PC-9 (cell line): ENCODE measurements at regions not wholly inside any gene's neighbourhood (a gene's known extent, or its start where the extent isn't known, plus 50 kb on each side); places are given as distances from the start of the nearest gene placed in this dataset.

Experiments used
- BruUV-seq: library from RNA; stranded (reverse); fragments of 400-500 nt; replicated peaks from 2 replicates; lab custom pipeline; 2021; lab: Mats Ljungman, UMichigan
- CTCF ChIA-PET: fragments of 300-600 bp; sonication (Branson Sonifier 250); formaldehyde crosslinking; loops from one replicate; lab custom pipeline; 2022; ENCODE audit warnings: antibody characterized with exemption; lab: Charles Lee
- POLR2A ChIA-PET: fragments of 300-600 bp; sonication (Branson Sonifier 250); formaldehyde crosslinking; loops from one replicate; lab custom pipeline; 2022; ENCODE audit warnings: antibody characterized with exemption; ENCODE audit not compliant: unreplicated experiment; lab: Charles Lee
- DNase-seq, 2 experiments: peaks; one replicate each; pipeline versions ENCODE4 v3.0.0 to v3.0.0-alpha.2; 2015 to 2022; ENCODE audit warnings: mixed read lengths in 1 of 2
- H2AFZ ChIP-seq: fragments of 200-600 bp; sonication (generic); 2 replicates; pipeline ENCODE4 v1.8.1; 2017; ENCODE audit warnings: antibody characterized with exemption
- H3F3A ChIP-seq: fragments of 200-600 bp; sonication (generic); 2 replicates; pipeline ENCODE4 v1.8.1; 2017; ENCODE audit warnings: antibody characterized with exemption, mild to moderate bottlenecking, low read depth; ENCODE audit not compliant: insufficient read depth
- H3K27ac ChIP-seq: fragments of 200-600 bp; sonication (generic); 2 replicates; pipeline ENCODE4 v1.6.1; 2016; ENCODE audit warnings: mixed run types
- H3K27me3 ChIP-seq: fragments of 200-600 bp; sonication (generic); 2 replicates; pipeline ENCODE4 v1.6.1; 2016; ENCODE audit warnings: low read depth, mixed run types; ENCODE audit not compliant: insufficient read depth
- H3K36me3 ChIP-seq: fragments of 200-600 bp; sonication (generic); 2 replicates; pipeline ENCODE4 v1.6.1; 2016; ENCODE audit warnings: low read depth, mixed run types
- H3K4me1 ChIP-seq: fragments of 200-600 bp; sonication (generic); replicated peaks from 2 replicates; pipeline ENCODE4 v1.6.1; 2016; ENCODE audit warnings: mixed run types; ENCODE audit not compliant: insufficient read depth
- H3K4me2 ChIP-seq: fragments of 200-600 bp; sonication (generic); 2 replicates; pipeline ENCODE4 v1.6.1; 2017; ENCODE audit warnings: mixed run types
- H3K4me3 ChIP-seq: fragments of 200-600 bp; sonication (generic); 2 replicates; pipeline ENCODE4 v1.6.1; 2016; ENCODE audit warnings: mixed run types
- H3K79me2 ChIP-seq: fragments of 200-600 bp; sonication (generic); 2 replicates; pipeline ENCODE4 v1.6.1; 2017; ENCODE audit warnings: low read depth, mixed run types
- H3K9me2 ChIP-seq: fragments of 200-600 bp; sonication (generic); 2 replicates; pipeline ENCODE4 v1.8.1; 2017; ENCODE audit warnings: mild to moderate bottlenecking; ENCODE audit not compliant: insufficient read depth
- H3K9me3 ChIP-seq: fragments of 200-600 bp; sonication (generic); 2 replicates; pipeline ENCODE4 v1.8.1; 2016; ENCODE audit warnings: low read depth; ENCODE audit not compliant: insufficient read depth
- H4K20me1 ChIP-seq: fragments of 200-600 bp; sonication (generic); 2 replicates; pipeline ENCODE4 v1.8.1; 2017; ENCODE audit not compliant: insufficient read depth
- EZH2 ChIP-seq: fragments of 200-600 bp; sonication (generic); IDR thresholded peaks from 2 replicates; pipeline ENCODE4 v1.8.0; 2017; ENCODE audit warnings: antibody characterized with exemption, low read depth
- intact Hi-C: fragments of 100-400 bp; cut with micrococcal nuclease; formaldehyde crosslinking; loops from one replicate; pipeline ENCODE4 v1.10.0; 2022; ENCODE audit not compliant: unreplicated experiment
- TF ChIP-seq, protein P1 (sequence below): fragments of 200-600 bp; sonication (generic); conservative IDR thresholded peaks from 2 replicates; pipeline ENCODE4 v1.6.1; 2017; ENCODE audit warnings: mixed run types, antibody characterized with exemption, mild to moderate bottlenecking, moderate library complexity

DNA sequence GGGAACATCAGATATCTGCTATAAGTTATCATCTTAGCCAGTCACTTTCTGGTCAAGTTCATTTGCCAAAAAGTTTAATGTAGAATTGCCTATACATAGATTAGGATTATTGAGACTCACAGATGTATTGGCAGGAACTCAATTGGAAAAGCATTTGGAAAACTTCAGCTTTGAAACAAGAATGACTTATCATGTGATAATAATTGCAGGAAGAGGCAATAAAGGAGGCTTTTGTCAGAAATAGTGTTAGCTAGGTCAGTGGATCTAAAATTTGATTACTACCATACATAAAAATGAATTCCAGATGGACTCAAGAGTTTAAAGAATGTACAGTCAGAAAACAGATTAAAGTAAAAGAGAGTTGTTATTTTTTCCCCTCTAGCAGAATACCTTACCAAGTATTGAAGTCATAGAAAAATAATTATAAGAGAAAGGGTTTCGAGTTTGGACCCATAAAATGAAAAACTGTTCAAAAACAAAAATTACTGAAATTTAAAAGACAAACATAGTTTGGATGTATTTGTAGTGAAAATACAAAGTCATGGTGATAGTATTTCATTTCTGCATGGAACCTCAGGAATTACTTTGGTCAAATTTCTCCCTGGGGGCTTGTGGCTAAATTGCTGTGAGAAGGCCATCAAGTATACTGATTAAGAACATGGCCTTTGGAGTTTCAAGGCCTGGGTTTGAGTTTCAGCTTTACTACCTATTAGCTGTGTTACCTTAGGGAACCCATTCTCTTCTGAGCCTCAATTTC is 159.9 kb downstream of the TMEM38B start:
- no peak overlapping the region for H3K4me3 ChIP-seq
- CTCF ChIA-PET: no interaction called here
- no peak overlapping the region for H2AFZ ChIP-seq
- no peaks in the 10 kb centered on the region for H3K36me3 ChIP-seq
- POLR2A ChIA-PET: no interaction called here
- TF ChIP-seq, protein P1, sequence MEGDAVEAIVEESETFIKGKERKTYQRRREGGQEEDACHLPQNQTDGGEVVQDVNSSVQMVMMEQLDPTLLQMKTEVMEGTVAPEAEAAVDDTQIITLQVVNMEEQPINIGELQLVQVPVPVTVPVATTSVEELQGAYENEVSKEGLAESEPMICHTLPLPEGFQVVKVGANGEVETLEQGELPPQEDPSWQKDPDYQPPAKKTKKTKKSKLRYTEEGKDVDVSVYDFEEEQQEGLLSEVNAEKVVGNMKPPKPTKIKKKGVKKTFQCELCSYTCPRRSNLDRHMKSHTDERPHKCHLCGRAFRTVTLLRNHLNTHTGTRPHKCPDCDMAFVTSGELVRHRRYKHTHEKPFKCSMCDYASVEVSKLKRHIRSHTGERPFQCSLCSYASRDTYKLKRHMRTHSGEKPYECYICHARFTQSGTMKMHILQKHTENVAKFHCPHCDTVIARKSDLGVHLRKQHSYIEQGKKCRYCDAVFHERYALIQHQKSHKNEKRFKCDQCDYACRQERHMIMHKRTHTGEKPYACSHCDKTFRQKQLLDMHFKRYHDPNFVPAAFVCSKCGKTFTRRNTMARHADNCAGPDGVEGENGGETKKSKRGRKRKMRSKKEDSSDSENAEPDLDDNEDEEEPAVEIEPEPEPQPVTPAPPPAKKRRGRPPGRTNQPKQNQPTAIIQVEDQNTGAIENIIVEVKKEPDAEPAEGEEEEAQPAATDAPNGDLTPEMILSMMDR: no peak
- no peak for TF ChIP-seq EZH2
- no peak for DNase-seq
- no peaks in the 10 kb centered on the region for H3K27me3 ChIP-seq
- BruUV-seq: no TSS peak
- H4K20me1 ChIP-seq: no peaks in the 10 kb centered on the region
- no peaks in the 10 kb centered on the region for H3K9me2 ChIP-seq
- H3K4me2 ChIP-seq: no peak overlapping the region
- H3K9me3 ChIP-seq: no peaks in the 10 kb centered on the region
- H3K4me1 ChIP-seq: no peaks in the 10 kb centered on the region
- no peak overlapping the region for H3K27ac ChIP-seq
- no peaks in the 10 kb centered on the region for H3K79me2 ChIP-seq
- intact Hi-C loops: no loop called here
- no peaks in the 10 kb centered on the region for H3F3A ChIP-seq

DNA sequence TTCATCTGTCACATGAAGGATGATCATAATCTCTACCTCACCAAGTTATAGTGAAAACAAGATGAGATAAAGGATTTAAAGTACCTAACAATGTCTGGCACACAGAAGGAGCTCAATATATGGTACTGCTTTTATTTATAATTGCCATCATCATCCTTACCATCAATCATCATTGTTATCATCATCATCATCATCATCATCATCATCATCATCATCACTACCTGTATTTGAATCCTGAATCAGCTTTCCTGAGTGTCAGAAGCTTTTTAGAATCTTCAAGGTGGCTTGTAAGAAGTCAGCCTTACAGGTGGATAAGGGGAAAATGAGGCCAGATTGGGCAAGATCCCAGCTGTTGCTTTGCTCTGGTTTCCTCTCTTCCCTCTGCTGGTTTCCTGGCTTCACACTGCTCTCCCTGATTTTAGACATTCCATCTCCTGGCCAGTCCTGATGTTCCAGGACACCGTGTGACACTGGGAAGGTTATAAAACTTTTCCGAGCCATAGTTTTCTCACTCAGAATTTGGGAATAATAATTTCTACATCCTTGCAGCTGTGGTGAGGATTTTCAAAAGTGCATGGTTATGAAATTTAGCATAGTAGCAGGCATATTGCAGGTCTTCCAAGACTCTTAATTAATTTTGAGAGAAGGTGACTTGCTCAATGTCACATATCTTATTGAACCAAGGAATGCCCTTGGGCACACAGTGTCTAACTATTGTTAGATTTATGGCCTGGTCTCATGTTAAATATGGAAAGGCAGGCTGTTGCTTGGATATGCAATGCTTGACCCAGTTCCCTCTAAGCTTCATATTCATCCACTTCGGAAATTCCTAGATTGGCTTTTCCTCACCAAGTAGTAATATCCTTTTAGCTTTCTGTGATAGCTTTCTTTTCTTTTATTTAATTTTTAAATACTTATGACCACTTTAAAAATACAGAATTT is 160.7 kb downstream of the TMEM38B start:
- H3K79me2 ChIP-seq: no peaks in the 10 kb centered on the region
- H3K4me3 ChIP-seq: no peak overlapping the region
- no peak for DNase-seq
- no peaks in the 10 kb centered on the region for H3K27me3 ChIP-seq
- intact Hi-C loops: no loop called here
- 0 out of 2 replicates have a peak, but pooled peaks cover 4% of the 10 kb centered on the region for H3K9me2 ChIP-seq
- H2AFZ ChIP-seq: no peak overlapping the region
- CTCF ChIA-PET: no interaction called here
- H3K9me3 ChIP-seq: no peaks in the 10 kb centered on the region
- TF ChIP-seq, protein P1: no peak
- no peak for TF ChIP-seq EZH2
- H3K4me2 ChIP-seq: no peak overlapping the region
- BruUV-seq: no TSS peak
- POLR2A ChIA-PET: no interaction called here
- H3K36me3 ChIP-seq: no peaks in the 10 kb centered on the region
- no peak overlapping the region for H3K27ac ChIP-seq
- no peaks in the 10 kb centered on the region for H3F3A ChIP-seq
- H3K4me1 ChIP-seq: no peaks in the 10 kb centered on the region
- H4K20me1 ChIP-seq: no peaks in the 10 kb centered on the region

DNA sequence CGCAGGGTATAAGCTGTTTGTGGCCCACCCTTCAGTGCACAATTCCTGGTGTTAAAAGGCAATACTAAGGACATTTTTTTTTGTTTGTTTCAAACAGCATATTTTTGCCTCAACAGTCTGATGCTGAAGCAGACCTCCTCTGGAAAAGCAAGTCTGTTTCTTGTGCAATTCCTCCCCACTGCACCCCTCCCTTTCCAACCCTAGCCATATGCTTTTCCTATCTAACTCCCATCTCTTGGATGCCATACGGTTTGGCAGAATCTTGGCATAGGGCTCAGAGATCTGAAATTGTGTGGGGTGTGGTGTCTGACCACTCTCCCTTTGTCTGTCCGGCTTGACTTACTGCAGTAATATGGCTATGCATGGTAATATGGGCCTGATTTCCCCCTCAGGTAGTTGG is 161.6 kb downstream of the TMEM38B start:
- TF ChIP-seq, protein P1: no peak
- no peak for TF ChIP-seq EZH2
- H3K4me1 ChIP-seq: no peaks in the 10 kb centered on the region
- ChIA-PET CTCF (no interaction called here), POLR2A (no interaction called here)
- H3K9me3 ChIP-seq: no peaks in the 10 kb centered on the region
- no peak overlapping the region for H3K4me2 ChIP-seq
- 0 out of 2 replicates have a peak, but pooled peaks cover 4% of the 10 kb centered on the region for H3K9me2 ChIP-seq
- no peak overlapping the region for H2AFZ ChIP-seq
- no peaks in the 10 kb centered on the region for H3F3A ChIP-seq
- H4K20me1 ChIP-seq: no peaks in the 10 kb centered on the region
- no peaks in the 10 kb centered on the region for H3K27me3 ChIP-seq
- no peaks in the 10 kb centered on the region for H3K79me2 ChIP-seq
- no peak overlapping the region for H3K4me3 ChIP-seq
- intact Hi-C loops: no loop called here
- H3K27ac ChIP-seq: no peak overlapping the region
- no TSS peak for BruUV-seq
- no peaks in the 10 kb centered on the region for H3K36me3 ChIP-seq
- no peak for DNase-seq
